ENCODE measurements at regions not wholly inside any gene's neighbourhood (a gene's known extent, or its start where the extent isn't known, plus 50 kb on each side); places are given as distances from the start of the nearest gene placed in this dataset.
"Not testable (repeated sequence)": the region's sequence is repeated elsewhere in the genome, so short reads cannot be mapped to it uniquely, and the experiment has no call there.

- Mint-ChIP-seq H3K27me3 (peaks cover 7% of the 10 kb centered on the region), H3K9me3 (ENCODE audit: low read depth) (no peaks in the 10 kb centered on the region), H3K4me3 (no peak overlapping the region), H3K4me1 (ENCODE audit: low read depth) (peaks cover 3% of the 10 kb centered on the region), H3K27ac (no peak overlapping the region), H3K36me3 (peaks cover 1% of the 10 kb centered on the region)
Observed at GRCh38 chr5:96327722-96328121, 105.3 kb downstream of the PCSK1 start.

- Mint-ChIP-seq H3K36me3 (peaks cover 2% of the 10 kb centered on the region), H3K4me3 (no peak overlapping the region), H3K4me1 (ENCODE audit: low read depth) (peaks cover 3% of the 10 kb centered on the region), H3K9me3 (ENCODE audit: low read depth) (no peaks in the 10 kb centered on the region), H3K27me3 (peaks cover 7% of the 10 kb centered on the region), H3K27ac (no peak overlapping the region)
Observed at GRCh38 chr5:96326902-96327301, 106.1 kb downstream of the PCSK1 start.

- no peak overlapping the region for H3K4me3 Mint-ChIP-seq
- H3K9me3 Mint-ChIP-seq (ENCODE audit: low read depth): no peaks in the 10 kb centered on the region
Observed at GRCh38 chr5:96324708-96325107, 108.3 kb downstream of the PCSK1 start.

GRCh38 chr5:96322865-96323264, 110.2 kb downstream of the PCSK1 start:
- Mint-ChIP-seq H3K36me3 (peaks cover 2% of the 10 kb centered on the region), H3K4me3 (no peak overlapping the region), H3K27ac (no peak overlapping the region), H3K9me3 (ENCODE audit: low read depth) (no peaks in the 10 kb centered on the region), H3K27me3 (peaks cover 5% of the 10 kb centered on the region), H3K4me1 (ENCODE audit: low read depth) (no peaks in the 10 kb centered on the region)

More at GRCh38 chr5:96324708-96325107, 108.3 kb downstream of the PCSK1 start:
- H3K27ac Mint-ChIP-seq: no peak overlapping the region
- no peaks in the 10 kb centered on the region for H3K4me1 Mint-ChIP-seq (ENCODE audit: low read depth)
- peaks cover 5% of the 10 kb centered on the region for H3K27me3 Mint-ChIP-seq
- H3K36me3 Mint-ChIP-seq: peaks cover 2% of the 10 kb centered on the region

GRCh38 chr5:96322217-96322616, 110.8 kb downstream of the PCSK1 start:
- peaks cover 5% of the 10 kb centered on the region for H3K27me3 Mint-ChIP-seq

GRCh38 chr5:96321345-96321744, 111.7 kb downstream of the PCSK1 start:
- Mint-ChIP-seq H3K27me3 (peaks cover 5% of the 10 kb centered on the region), H3K4me3 (no peak overlapping the region), H3K9me3 (ENCODE audit: low read depth) (no peaks in the 10 kb centered on the region)

More at GRCh38 chr5:96322217-96322616, 110.8 kb downstream of the PCSK1 start:
- peaks cover 2% of the 10 kb centered on the region for H3K36me3 Mint-ChIP-seq
- H3K4me3 Mint-ChIP-seq: no peak overlapping the region
- H3K4me1 Mint-ChIP-seq (ENCODE audit: low read depth): no peaks in the 10 kb centered on the region
- no peak overlapping the region for H3K27ac Mint-ChIP-seq
- no peaks in the 10 kb centered on the region for H3K9me3 Mint-ChIP-seq (ENCODE audit: low read depth)

GRCh38 chr5:96320797-96321196, 112.3 kb downstream of the PCSK1 start:
- Mint-ChIP-seq H3K27ac (no peak overlapping the region), H3K36me3 (peaks cover 2% of the 10 kb centered on the region), H3K4me3 (no peak overlapping the region), H3K27me3 (peaks cover 3% of the 10 kb centered on the region), H3K4me1 (ENCODE audit: low read depth) (no peaks in the 10 kb centered on the region), H3K9me3 (ENCODE audit: low read depth) (no peaks in the 10 kb centered on the region)

More at GRCh38 chr5:96321345-96321744, 111.7 kb downstream of the PCSK1 start:
- Mint-ChIP-seq H3K36me3 (peaks cover 2% of the 10 kb centered on the region), H3K27ac (no peak overlapping the region), H3K4me1 (ENCODE audit: low read depth) (no peaks in the 10 kb centered on the region)

GRCh38 chr5:96319981-96320739, 112.9 kb downstream of the PCSK1 start:
- H3K36me3 Mint-ChIP-seq; H3K9me3 Mint-ChIP-seq (ENCODE audit: low read depth); H3K27ac Mint-ChIP-seq; H3K4me3 Mint-ChIP-seq; H3K27me3 Mint-ChIP-seq; H3K4me1 Mint-ChIP-seq (ENCODE audit: low read depth): not testable (repeated sequence)

GRCh38 chr5:96318569-96319110, 114.4 kb downstream of the PCSK1 start:
- no peak overlapping the region for H3K27ac Mint-ChIP-seq
- H3K27me3 Mint-ChIP-seq: peaks cover 4% of the 10 kb centered on the region
- no peaks in the 10 kb centered on the region for H3K9me3 Mint-ChIP-seq (ENCODE audit: low read depth)
- H3K4me3 Mint-ChIP-seq: no peak overlapping the region
- H3K36me3 Mint-ChIP-seq: peaks cover 2% of the 10 kb centered on the region
- no peaks in the 10 kb centered on the region for H3K4me1 Mint-ChIP-seq (ENCODE audit: low read depth)

GRCh38 chr5:96317945-96318344, 115.1 kb downstream of the PCSK1 start:
- no peaks in the 10 kb centered on the region for H3K9me3 Mint-ChIP-seq (ENCODE audit: low read depth)
- peaks cover 2% of the 10 kb centered on the region for H3K36me3 Mint-ChIP-seq
- H3K4me1 Mint-ChIP-seq (ENCODE audit: low read depth): no peaks in the 10 kb centered on the region
- no peak overlapping the region for H3K27ac Mint-ChIP-seq
- H3K4me3 Mint-ChIP-seq: no peak overlapping the region
- H3K27me3 Mint-ChIP-seq: peaks cover 9% of the 10 kb centered on the region

GRCh38 chr5:96316487-96316886, 116.6 kb downstream of the PCSK1 start:
- Mint-ChIP-seq H3K27ac (no peak overlapping the region), H3K36me3 (peaks cover 7% of the 10 kb centered on the region), H3K27me3 (peaks cover 17% of the 10 kb centered on the region), H3K9me3 (ENCODE audit: low read depth) (peaks cover 5% of the 10 kb centered on the region), H3K4me3 (no peak overlapping the region), H3K4me1 (ENCODE audit: low read depth) (no peaks in the 10 kb centered on the region)

- peaks cover 17% of the 10 kb centered on the region for H3K27me3 Mint-ChIP-seq
- H3K4me1 Mint-ChIP-seq (ENCODE audit: low read depth): no peaks in the 10 kb centered on the region
- peaks cover 7% of the 10 kb centered on the region for H3K36me3 Mint-ChIP-seq
- peaks cover 8% of the 10 kb centered on the region for H3K9me3 Mint-ChIP-seq (ENCODE audit: low read depth)
- no peak overlapping the region for H3K4me3 Mint-ChIP-seq
- no peak overlapping the region for H3K27ac Mint-ChIP-seq
Observed at GRCh38 chr5:96316017-96316416, 117.0 kb downstream of the PCSK1 start.

- H3K27ac Mint-ChIP-seq: no peak overlapping the region
- peaks cover 12% of the 10 kb centered on the region for H3K9me3 Mint-ChIP-seq (ENCODE audit: low read depth)
- H3K36me3 Mint-ChIP-seq: peaks cover 10% of the 10 kb centered on the region
- no peaks in the 10 kb centered on the region for H3K4me1 Mint-ChIP-seq (ENCODE audit: low read depth)
- peaks cover 17% of the 10 kb centered on the region for H3K27me3 Mint-ChIP-seq
- no peak overlapping the region for H3K4me3 Mint-ChIP-seq
Observed at GRCh38 chr5:96315431-96315830, 117.6 kb downstream of the PCSK1 start.

GRCh38 chr5:96312383-96312782, 120.7 kb downstream of the PCSK1 start:
- no peak overlapping the region for H3K4me3 Mint-ChIP-seq
- peaks cover 10% of the 10 kb centered on the region for H3K36me3 Mint-ChIP-seq
- H3K4me1 Mint-ChIP-seq (ENCODE audit: low read depth): no peaks in the 10 kb centered on the region
- peaks cover 19% of the 10 kb centered on the region for H3K27me3 Mint-ChIP-seq
- no peak overlapping the region for H3K27ac Mint-ChIP-seq
- H3K9me3 Mint-ChIP-seq (ENCODE audit: low read depth): peaks cover 12% of the 10 kb centered on the region

- not testable (repeated sequence) for H3K4me3 Mint-ChIP-seq; H3K4me1 Mint-ChIP-seq (ENCODE audit: low read depth); H3K27me3 Mint-ChIP-seq; H3K27ac Mint-ChIP-seq; H3K36me3 Mint-ChIP-seq
- H3K9me3 Mint-ChIP-seq (ENCODE audit: low read depth): peaks cover 17% of the 10 kb centered on the region
Observed at GRCh38 chr5:96307047-96307446, 126.0 kb downstream of the PCSK1 start.

All from activated naive CD8-positive, alpha-beta T cell (primary cell).